Skin of body (tissue), 1 donor: ENCODE measurements at regions not wholly inside any gene's neighbourhood (a gene's known extent, or its start where the extent isn't known, plus 50 kb on each side); places are given as distances from the start of the nearest gene placed in this dataset.
"Not testable (repeated sequence)": the region's sequence is repeated elsewhere in the genome, so short reads cannot be mapped to it uniquely, and the experiment has no call there.

Experiments
- DNase-seq: peaks from one replicate; lab custom pipeline; 2025; lab: John Stamatoyannopoulos, UW

GRCh38 chr2:183530333-183530901 is 406.2 kb downstream of the NUP35 start:
- DNase-seq, result no peak

GRCh38 chr2:183532514-183532913 is 408.3 kb downstream of the NUP35 start:
- no peak for DNase-seq

DNA sequence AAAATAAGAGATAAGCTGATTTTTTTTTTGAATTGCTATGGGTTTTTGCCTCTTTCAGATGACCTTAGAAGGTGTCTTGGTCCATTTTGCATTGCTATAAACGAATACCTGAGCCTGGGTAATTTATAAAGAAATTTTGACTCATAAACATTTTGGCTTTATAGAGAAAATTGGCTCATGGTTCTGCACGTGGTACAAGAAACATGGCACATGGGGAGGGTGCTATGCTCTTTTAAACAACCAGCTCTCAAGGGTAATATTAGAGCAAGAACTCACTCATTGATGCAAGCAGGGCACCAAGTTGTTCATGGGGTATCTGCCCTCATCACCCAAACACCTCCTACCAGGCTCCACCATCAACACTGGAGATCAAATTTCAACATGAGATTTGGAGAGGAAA is 408.8 kb downstream of the NUP35 start:
- DNase-seq, result no peak

- DNase-seq, result no peak
Observed at GRCh38 chr2:183536290-183536689, 412.0 kb downstream of the NUP35 start.

- no peak for DNase-seq
Observed at GRCh38 chr2:183536714-183537113, 412.5 kb downstream of the NUP35 start.

- DNase-seq, result no peak
Observed at GRCh38 chr2:183541766-183542165, 417.5 kb downstream of the NUP35 start.

- DNase-seq, result no peak
Observed at GRCh38 chr2:183542606-183543005, 418.4 kb downstream of the NUP35 start.

- DNase-seq, result no peak
Observed at GRCh38 chr2:183543222-183543621, 419.0 kb downstream of the NUP35 start.

GRCh38 chr2:183543731-183544130 is 419.5 kb downstream of the NUP35 start:
- no peak for DNase-seq

GRCh38 chr2:183546560-183547350 is 422.5 kb downstream of the NUP35 start:
- DNase-seq, result not testable (repeated sequence)

- no peak for DNase-seq
Observed at GRCh38 chr2:183552716-183553115, 428.5 kb downstream of the NUP35 start.

DNA sequence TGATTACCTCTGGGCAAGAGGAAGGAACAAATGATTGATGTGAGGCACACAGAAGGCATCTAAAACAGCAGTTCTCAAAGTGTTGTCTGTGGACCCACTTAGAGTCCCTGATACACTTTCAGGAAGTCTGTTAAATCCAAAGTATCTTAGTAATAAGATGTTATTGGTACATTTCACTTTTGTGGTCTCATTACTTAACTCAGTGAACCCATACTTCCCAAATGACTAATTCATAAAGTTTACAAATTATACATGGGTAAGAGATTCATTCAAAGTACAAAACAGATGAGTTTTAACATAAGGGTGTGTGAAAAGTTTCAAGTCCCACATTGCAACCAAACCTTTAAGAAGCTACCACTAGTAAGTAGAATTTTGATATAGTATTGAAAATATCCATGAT is 440.5 kb downstream of the NUP35 start:
- DNase-seq, result no peak

GRCh38 chr2:183575481-183575880 is 451.2 kb downstream of the NUP35 start:
- no peak for DNase-seq

DNA sequence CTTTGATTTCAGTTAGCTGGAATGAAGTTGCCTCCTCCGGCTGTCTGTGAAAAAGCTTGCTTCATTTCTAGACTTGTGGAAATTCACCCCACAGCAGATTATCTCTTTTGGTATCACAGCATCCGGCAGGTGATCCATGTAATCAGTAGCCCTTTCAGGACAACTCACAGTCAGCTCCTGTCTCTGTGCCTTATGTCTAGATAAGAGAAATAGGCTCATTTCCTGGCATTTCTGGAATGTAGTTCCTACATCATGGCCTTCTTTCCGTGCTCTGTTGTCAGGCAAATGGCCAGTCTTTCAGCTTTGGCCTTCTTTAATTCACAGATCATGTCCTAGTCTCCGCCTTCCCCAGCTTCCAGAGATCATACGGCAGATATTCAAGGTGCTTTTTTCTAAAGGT is 455.4 kb downstream of the NUP35 start:
- DNase-seq, result no peak

- DNase-seq, result no peak
Observed at GRCh38 chr2:183592271-183592670, 468.0 kb downstream of the NUP35 start.

DNA sequence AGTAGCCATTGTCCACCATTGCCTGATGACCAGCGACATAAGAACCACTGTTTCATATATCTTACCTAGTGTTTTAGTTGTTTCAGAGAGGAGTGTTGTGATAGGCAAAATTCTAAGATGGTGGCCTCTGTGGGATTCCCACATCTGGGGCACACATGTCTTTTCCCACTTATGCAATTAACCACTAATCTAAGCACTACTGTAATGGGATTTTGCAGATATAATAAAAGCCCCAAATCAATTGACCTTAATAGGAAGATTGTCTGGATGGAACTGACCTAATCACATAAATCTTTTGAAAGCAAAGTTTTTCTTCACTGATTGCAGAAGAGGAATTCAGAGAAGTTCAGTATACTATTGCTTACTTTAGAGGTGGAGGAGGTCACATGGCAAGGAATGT is 469.9 kb downstream of the NUP35 start:
- DNase-seq, result no peak

GRCh38 chr2:183597841-183598240 is 473.6 kb downstream of the NUP35 start:
- DNase-seq, result no peak

DNA sequence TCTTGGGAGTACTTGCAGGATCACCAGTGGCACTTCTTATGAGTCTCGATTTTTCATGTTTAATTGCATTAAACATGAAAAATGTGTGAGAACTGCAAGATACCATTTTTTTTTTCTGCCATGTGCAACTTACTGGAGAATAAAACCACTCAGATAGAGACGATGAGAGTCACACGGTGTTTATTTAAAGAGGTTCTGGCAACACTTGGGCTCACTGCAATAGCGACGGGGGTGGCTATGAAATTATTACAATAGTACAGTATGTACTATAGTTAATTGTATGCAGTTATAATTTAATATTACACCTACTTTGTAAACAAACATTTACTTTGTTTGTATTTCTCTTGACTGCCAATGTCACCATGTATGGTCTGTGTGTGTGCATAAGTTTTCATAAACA is 479.8 kb downstream of the NUP35 start:
- DNase-seq, result no peak

DNA sequence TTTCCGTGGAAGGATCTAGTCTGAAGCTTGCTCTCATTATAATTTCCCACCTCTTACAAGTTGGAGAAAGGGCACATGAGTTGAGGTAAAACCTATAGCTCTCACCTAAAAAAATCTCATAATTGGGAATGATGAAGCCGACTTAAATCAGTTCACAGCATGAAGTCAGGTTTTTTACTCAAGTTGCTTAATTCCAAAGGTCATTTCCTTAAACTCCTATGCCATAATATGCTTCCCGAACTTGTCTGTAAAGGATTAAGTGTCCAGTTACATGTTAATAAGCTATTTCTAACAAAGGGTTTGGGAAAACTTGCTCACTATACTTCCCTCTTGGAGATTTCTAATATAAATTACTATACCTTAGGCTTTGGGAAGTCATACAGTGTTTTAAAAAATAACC is 481.2 kb downstream of the NUP35 start:
- no peak for DNase-seq

- DNase-seq, result no peak
Observed at GRCh38 chr2:183606022-183606717, 481.9 kb downstream of the NUP35 start.

GRCh38 chr2:183606718-183607085 is 482.5 kb downstream of the NUP35 start:
- no peak for DNase-seq

GRCh38 chr2:183607995-183608394 is 483.8 kb downstream of the NUP35 start:
- DNase-seq, result no peak

DNA sequence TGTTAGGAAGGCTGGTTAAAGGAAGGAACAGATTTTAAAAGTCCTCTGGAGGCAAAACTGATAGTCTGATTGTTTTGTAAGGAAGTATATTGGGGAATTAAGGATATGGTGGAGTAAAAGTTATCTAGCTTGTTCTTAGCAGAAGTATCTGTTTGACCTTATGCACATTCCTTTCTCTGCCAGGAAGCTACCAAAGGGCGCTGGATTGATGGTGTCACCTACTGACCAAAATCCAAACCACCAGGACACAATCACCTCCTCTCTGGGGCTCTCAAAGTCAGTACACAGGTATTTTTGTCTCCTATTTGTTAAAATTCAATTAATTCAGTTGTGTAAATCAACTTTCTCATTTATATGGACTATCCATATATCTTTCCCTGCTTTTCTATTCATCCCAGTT is 484.5 kb downstream of the NUP35 start:
- DNase-seq, result no peak
